ENCODE measurements at regions not wholly inside any gene's neighbourhood (a gene's known extent, or its start where the extent isn't known, plus 50 kb on each side); places are given as distances from the start of the nearest gene placed in this dataset.

DNA sequence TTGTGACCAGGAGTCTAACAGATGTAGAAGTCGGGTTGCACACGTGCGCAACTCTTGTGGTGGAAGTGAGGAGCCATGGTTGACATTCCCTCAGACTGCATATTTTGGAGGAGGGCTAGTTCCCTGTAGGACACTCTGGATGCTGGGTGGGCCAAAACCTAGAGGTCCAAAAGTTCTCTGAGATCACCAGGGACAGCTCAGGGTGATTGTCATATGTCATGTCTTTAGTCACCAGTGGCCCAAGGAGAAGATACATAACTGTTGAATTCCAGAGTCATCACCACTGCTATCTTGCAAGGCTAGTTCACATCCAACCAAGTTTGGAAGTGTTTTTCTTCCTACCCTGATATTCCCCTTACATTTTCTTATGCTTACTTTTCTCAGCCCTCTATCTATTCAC, 95.2 kb upstream of the C3orf80 start:
- H3K9me3 Mint-ChIP-seq, result no peaks in the 10 kb centered on the region

DNA sequence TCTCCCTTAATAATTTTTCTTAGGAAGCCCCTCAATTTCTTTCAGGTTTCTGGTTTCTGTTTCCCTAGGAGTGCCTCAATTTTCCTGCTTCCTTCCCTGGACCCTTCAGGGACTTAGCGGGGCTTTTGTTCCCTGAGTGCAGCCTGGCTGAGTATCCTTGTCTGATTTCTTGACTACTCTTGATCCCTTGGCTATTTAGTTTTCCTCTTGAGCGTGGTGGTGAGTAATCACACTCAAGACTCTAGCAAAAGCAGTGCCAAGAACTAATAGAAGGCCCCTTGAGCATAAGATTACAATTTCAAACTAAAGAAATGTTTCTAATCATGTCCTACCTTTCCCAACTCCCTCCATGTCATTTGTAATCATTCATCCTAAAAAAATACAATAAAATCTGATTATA, 94.3 kb upstream of the C3orf80 start:
- H3K27ac Mint-ChIP-seq, result no peak overlapping the region
- H3K4me3 Mint-ChIP-seq, result no peak overlapping the region
- no peaks in the 10 kb centered on the region for H3K9me3 Mint-ChIP-seq
- H3K4me1 Mint-ChIP-seq, result peaks cover 14 to 17% (median 14%) of the 10 kb centered on the region in 3 donors
- no peaks in the 10 kb centered on the region for H3K27me3 Mint-ChIP-seq
- no peaks in the 10 kb centered on the region for H3K36me3 Mint-ChIP-seq

More for the DNA sequence above, 95.2 kb upstream of the C3orf80 start:
- Mint-ChIP-seq H3K27me3 (no peaks in the 10 kb centered on the region), H3K4me3 (peak overlapping the region in 1 of 4 donors; percentile 27), H3K4me1 (peaks cover 9 to 13% (median 10%) of the 10 kb centered on the region in 3 donors), H3K36me3 (no peaks in the 10 kb centered on the region), H3K27ac (no peak overlapping the region)

DNA sequence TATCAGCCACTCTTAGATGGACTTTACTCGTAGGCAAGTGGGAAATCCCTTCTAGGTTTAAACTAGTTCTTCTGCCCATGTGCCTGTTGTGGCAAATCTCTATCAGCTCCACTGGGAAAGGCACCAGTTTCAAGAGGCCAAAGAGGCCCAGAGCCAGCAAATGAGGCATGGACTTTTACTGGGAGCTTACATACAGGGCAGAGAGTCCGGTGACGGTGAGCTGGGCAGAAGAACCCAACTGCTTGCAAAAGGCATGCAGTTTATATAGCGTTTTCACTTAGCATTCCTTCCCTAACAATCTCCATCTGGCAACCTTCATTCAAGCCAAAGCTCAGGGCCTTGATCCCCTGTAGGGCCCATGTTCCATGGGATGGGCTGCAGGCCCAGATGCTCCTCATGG, 93.0 kb upstream of the C3orf80 start:
- H3K36me3 Mint-ChIP-seq, result no peaks in the 10 kb centered on the region
- H3K27me3 Mint-ChIP-seq, result no peaks in the 10 kb centered on the region
- H3K4me3 Mint-ChIP-seq, result peak overlapping the region in 1 of 4 donors; percentile 14
- no peaks in the 10 kb centered on the region for H3K9me3 Mint-ChIP-seq
- peaks cover 20 to 21% (median 21%) of the 10 kb centered on the region in 3 donors for H3K4me1 Mint-ChIP-seq
- H3K27ac Mint-ChIP-seq, result no peak overlapping the region

DNA sequence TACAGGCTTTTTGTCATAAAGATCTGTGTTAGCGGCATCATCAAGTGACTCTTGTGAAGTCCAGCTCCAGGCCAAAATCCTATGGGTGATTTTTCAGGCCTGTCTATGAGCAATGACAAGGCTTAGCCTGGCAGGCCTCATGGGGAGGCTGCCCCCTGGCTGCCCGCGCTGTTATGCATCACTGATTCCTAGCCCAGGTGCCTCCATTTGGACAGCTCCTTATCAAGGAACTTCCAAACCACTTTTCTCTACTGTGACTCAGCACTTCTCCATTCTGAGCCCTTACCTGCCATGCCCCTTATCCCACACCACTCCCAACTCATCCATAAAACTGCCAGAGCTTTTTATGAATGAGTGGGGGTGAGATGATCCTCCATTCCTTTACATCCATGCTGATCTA, 91.5 kb upstream of the C3orf80 start:
- no peaks in the 10 kb centered on the region for H3K27me3 Mint-ChIP-seq
- no peaks in the 10 kb centered on the region for H3K9me3 Mint-ChIP-seq
- H3K4me3 Mint-ChIP-seq, result no peak overlapping the region
- peaks cover 14 to 21% (median 21%) of the 10 kb centered on the region in 3 donors for H3K4me1 Mint-ChIP-seq
- H3K36me3 Mint-ChIP-seq, result peaks cover 1% of the 10 kb centered on the region
- H3K27ac Mint-ChIP-seq, result no peak overlapping the region

GRCh38 chr3:160134454-160134853, 90.8 kb upstream of the C3orf80 start:
- H3K4me1 Mint-ChIP-seq, result peaks cover 12 to 18% (median 17%) of the 10 kb centered on the region in 3 donors
- no peaks in the 10 kb centered on the region for H3K9me3 Mint-ChIP-seq
- H3K36me3 Mint-ChIP-seq, result peaks cover 1% of the 10 kb centered on the region
- H3K27ac Mint-ChIP-seq, result no peak overlapping the region
- H3K4me3 Mint-ChIP-seq, result no peak overlapping the region
- no peaks in the 10 kb centered on the region for H3K27me3 Mint-ChIP-seq

GRCh38 chr3:160134964-160135363, 90.3 kb upstream of the C3orf80 start:
- H3K27me3 Mint-ChIP-seq, result no peaks in the 10 kb centered on the region

DNA sequence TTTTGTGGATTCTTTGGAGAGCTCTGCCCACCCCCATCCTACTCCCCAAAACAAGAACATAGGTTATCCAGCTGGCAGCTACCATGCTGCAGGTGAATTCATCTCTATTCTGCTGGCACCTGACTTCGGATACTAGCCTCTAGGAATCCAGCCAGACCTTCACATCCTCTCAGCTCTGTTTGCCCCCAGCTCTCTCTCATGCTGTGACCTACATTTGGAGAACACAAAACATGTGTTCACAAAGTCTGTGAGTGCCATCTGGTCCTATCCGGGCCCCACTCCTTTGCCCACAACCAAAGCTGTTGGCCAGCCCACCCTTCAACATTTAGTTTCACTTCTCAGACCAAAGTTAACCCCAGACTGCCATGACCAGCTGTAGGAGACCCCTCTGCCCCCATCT, 89.4 kb upstream of the C3orf80 start:
- peaks cover 1% of the 10 kb centered on the region for H3K36me3 Mint-ChIP-seq
- H3K27ac Mint-ChIP-seq, result no peak overlapping the region
- peaks cover 8 to 12% (median 11%) of the 10 kb centered on the region in 3 donors for H3K4me1 Mint-ChIP-seq
- H3K9me3 Mint-ChIP-seq, result peaks cover 0 to 3% (median 0%) of the 10 kb centered on the region in 3 donors
- H3K4me3 Mint-ChIP-seq, result peak overlapping the region in 2 of 4 donors; percentile 25 to 66
- H3K27me3 Mint-ChIP-seq, result no peaks in the 10 kb centered on the region

More at GRCh38 chr3:160134964-160135363, 90.3 kb upstream of the C3orf80 start:
- Mint-ChIP-seq H3K4me3 (no peak overlapping the region), H3K4me1 (peaks cover 9 to 14% (median 13%) of the 10 kb centered on the region in 3 donors), H3K36me3 (peaks cover 1% of the 10 kb centered on the region), H3K27ac (no peak overlapping the region), H3K9me3 (no peaks in the 10 kb centered on the region)

DNA sequence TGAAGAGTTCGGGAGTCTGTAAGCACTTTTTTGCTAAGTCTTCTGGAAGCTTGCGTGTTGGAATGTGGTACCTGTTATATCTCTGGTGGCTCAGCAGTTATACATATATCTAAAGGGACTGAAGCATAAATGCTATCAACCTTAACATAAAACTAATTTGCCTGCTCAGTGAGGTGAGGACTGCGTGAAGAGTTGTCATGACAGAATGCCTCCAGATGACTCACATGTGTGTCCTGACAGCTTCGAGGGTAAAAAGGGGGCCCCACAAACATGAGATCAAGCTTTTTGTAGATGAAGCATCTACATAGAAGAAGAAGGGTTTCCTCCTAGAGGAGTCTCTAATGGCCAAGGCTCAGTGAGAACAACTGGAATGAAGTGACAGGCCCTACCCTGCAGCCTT, 88.8 kb upstream of the C3orf80 start:
- peak overlapping the region in 1 of 4 donors; percentile 66 for H3K4me3 Mint-ChIP-seq
- H3K4me1 Mint-ChIP-seq, result peaks cover 8 to 12% (median 11%) of the 10 kb centered on the region in 3 donors
- peak overlapping the region in 1 of 3 donors; percentile 21 for H3K27ac Mint-ChIP-seq
- H3K27me3 Mint-ChIP-seq, result no peaks in the 10 kb centered on the region
- peaks cover 1% of the 10 kb centered on the region for H3K36me3 Mint-ChIP-seq
- H3K9me3 Mint-ChIP-seq, result peaks cover 0 to 3% (median 0%) of the 10 kb centered on the region in 3 donors

GRCh38 chr3:160139291-160139690, 85.9 kb upstream of the C3orf80 start:
- no peak overlapping the region for H3K4me3 Mint-ChIP-seq
- peaks cover 2% of the 10 kb centered on the region for H3K27me3 Mint-ChIP-seq
- no peak overlapping the region for H3K27ac Mint-ChIP-seq
- peaks cover 8 to 12% (median 11%) of the 10 kb centered on the region in 3 donors for H3K4me1 Mint-ChIP-seq
- peaks cover 3 to 9% (median 8%) of the 10 kb centered on the region in 3 donors for H3K9me3 Mint-ChIP-seq
- peaks cover 1% of the 10 kb centered on the region for H3K36me3 Mint-ChIP-seq

DNA sequence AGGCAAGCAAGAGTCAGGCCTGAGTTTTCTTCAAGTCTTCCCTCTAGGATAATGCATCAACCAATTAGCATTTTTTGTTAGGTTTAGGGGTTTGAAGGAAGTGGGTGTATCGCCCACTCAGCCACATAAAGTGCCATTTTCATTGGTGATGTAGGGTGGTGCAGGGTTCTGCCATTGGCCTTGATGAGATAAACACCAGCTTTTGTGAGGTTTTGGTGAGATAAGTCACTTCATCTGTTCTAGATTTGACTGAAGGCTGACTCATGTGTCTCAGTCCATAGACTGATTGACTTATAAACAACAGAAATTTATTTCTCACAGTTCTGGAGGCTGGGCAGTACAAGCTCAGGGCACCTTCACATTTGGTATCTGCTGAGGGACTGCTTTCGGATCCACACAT, 84.5 kb upstream of the C3orf80 start:
- peaks cover 3 to 9% (median 8%) of the 10 kb centered on the region in 3 donors for H3K9me3 Mint-ChIP-seq
- no peak overlapping the region for H3K4me3 Mint-ChIP-seq
- peaks cover 1% of the 10 kb centered on the region for H3K36me3 Mint-ChIP-seq
- H3K4me1 Mint-ChIP-seq, result peaks cover 4 to 9% (median 8%) of the 10 kb centered on the region in 3 donors
- H3K27me3 Mint-ChIP-seq, result peaks cover 2% of the 10 kb centered on the region
- H3K27ac Mint-ChIP-seq, result no peak overlapping the region

GRCh38 chr3:160141485-160142185, 83.6 kb upstream of the C3orf80 start:
- Mint-ChIP-seq H3K27ac (no peak overlapping the region), H3K27me3 (peaks cover 2% of the 10 kb centered on the region), H3K36me3 (peaks cover 1% of the 10 kb centered on the region)

GRCh38 chr3:160143482-160143881, 81.7 kb upstream of the C3orf80 start:
- Mint-ChIP-seq H3K4me3 (no peak overlapping the region), H3K27ac (no peak overlapping the region), H3K36me3 (no peaks in the 10 kb centered on the region), H3K27me3 (peaks cover 2% of the 10 kb centered on the region), H3K9me3 (peaks cover 3 to 9% (median 8%) of the 10 kb centered on the region in 3 donors), H3K4me1 (no peaks in the 10 kb centered on the region)

More at GRCh38 chr3:160141485-160142185, 83.6 kb upstream of the C3orf80 start:
- Mint-ChIP-seq H3K9me3 (peaks cover 3 to 9% (median 8%) of the 10 kb centered on the region in 3 donors), H3K4me3 (no peak overlapping the region), H3K4me1 (peaks cover 0 to under 1% (median 0%) of the 10 kb centered on the region in 3 donors)

- Mint-ChIP-seq H3K27me3 (no peaks in the 10 kb centered on the region), H3K9me3 (peaks cover 0 to 1% (median 0%) of the 10 kb centered on the region in 3 donors), H3K4me1 (no peaks in the 10 kb centered on the region), H3K27ac (no peak overlapping the region), H3K4me3 (no peak overlapping the region), H3K36me3 (peaks cover 3% of the 10 kb centered on the region)
Observed at GRCh38 chr3:160150066-160150465, 75.2 kb upstream of the C3orf80 start.

DNA sequence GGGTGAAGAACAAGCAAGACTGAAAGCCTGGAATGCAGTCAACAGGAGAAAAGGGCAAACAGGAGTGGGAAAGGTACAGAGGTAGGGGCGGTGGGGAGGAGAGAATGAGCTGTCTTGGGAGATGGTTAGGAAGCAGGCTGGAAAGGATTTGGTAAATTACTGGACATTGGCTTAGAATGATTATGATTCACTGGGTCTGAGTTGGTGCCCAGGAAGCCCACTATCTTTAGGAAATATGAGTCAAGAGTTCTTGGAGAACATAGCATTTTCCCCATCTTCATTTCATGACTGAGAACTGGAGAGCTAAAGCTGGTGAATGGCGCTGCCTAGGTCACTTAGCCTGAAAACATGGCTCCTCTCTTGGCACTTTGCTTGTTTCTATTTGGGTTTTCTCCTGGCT, 74.7 kb upstream of the C3orf80 start:
- Mint-ChIP-seq H3K36me3 (peaks cover 3% of the 10 kb centered on the region), H3K4me1 (no peaks in the 10 kb centered on the region), H3K27ac (no peak overlapping the region), H3K4me3 (no peak overlapping the region), H3K27me3 (no peaks in the 10 kb centered on the region), H3K9me3 (peaks cover 0 to 1% (median 0%) of the 10 kb centered on the region in 3 donors)

- H3K4me1 Mint-ChIP-seq, result no peaks in the 10 kb centered on the region
- no peaks in the 10 kb centered on the region for H3K27me3 Mint-ChIP-seq
- no peak overlapping the region for H3K27ac Mint-ChIP-seq
- H3K9me3 Mint-ChIP-seq, result peaks cover 0 to 1% (median 0%) of the 10 kb centered on the region in 3 donors
- H3K36me3 Mint-ChIP-seq, result peaks cover 3% of the 10 kb centered on the region
- H3K4me3 Mint-ChIP-seq, result no peak overlapping the region
Observed at GRCh38 chr3:160152638-160153037, 72.6 kb upstream of the C3orf80 start.

DNA sequence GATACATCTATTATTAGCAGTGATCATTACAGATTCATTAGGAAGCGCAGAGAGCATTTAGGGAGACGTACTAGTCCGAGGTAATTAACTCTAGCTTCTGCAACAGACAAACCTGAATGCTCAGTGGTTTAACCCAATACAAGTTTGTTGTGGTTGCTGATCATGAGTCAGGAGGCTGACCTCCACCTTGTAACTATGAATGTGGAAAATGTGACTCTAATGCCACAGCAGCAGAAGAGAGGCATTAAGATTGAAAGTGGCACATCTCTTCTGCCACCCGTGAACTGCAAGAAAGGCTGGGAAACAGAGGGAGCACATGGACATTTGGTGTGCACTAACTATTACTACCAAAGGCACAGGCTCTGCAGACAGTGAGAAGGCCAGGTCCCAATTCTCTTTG, 71.2 kb upstream of the C3orf80 start:
- Mint-ChIP-seq H3K9me3 (peaks cover 0 to 1% (median 0%) of the 10 kb centered on the region in 3 donors), H3K27ac (no peak overlapping the region), H3K4me1 (no peaks in the 10 kb centered on the region), H3K27me3 (no peaks in the 10 kb centered on the region), H3K4me3 (no peak overlapping the region), H3K36me3 (peaks cover 3% of the 10 kb centered on the region)
